A673 (cell line): ENCODE measurements at regions not wholly inside any gene's neighbourhood (a gene's known extent, or its start where the extent isn't known, plus 50 kb on each side); places are given as distances from the start of the nearest gene placed in this dataset.

Source experiments
- BruUV-seq: library from RNA; stranded (reverse); fragments of 400-500 nt; replicated peaks from 2 replicates; lab custom pipeline; 2021; lab: Mats Ljungman, UMichigan
- CTCF ChIA-PET: fragments of 300-600 bp; sonication (Branson Sonifier 250); formaldehyde crosslinking; loops from one replicate; lab custom pipeline; 2022; ENCODE audit warnings: antibody characterized with exemption; lab: Charles Lee
- POLR2A ChIA-PET: fragments of 300-600 bp; sonication (Branson Sonifier 250); formaldehyde crosslinking; loops from one replicate; lab custom pipeline; 2022; ENCODE audit warnings: antibody characterized with exemption; ENCODE audit not compliant: low non-redundant PET; lab: Charles Lee
- DNase-seq: peaks from one replicate; pipeline ENCODE4 v3.0.0-alpha.2; 2015; ENCODE audit warnings: low spot score
- H3K27ac ChIP-seq: fragments of 200-600 bp; sonication (generic); 2 replicates; pipeline ENCODE4 v1.5.1; 2016; ENCODE audit warnings: mixed run types, low read depth, mild to moderate bottlenecking, mixed read lengths, antibody characterized with exemption, low read length; ENCODE audit not compliant: poor library complexity, severe bottlenecking
- H3K27me3 ChIP-seq: fragments of 200-600 bp; sonication (generic); replicated peaks from 2 replicates; pipeline ENCODE4 v1.6.1; 2017; ENCODE audit warnings: mixed run types, low read depth, mild to moderate bottlenecking, mixed read lengths, antibody characterized with exemption, low read length; ENCODE audit not compliant: insufficient read depth, poor library complexity
- H3K36me3 ChIP-seq: fragments of 200-600 bp; sonication (generic); 2 replicates; pipeline ENCODE4 v1.6.1; 2016; ENCODE audit warnings: mixed run types, mild to moderate bottlenecking, mixed read lengths, antibody characterized with exemption, low read length; ENCODE audit not compliant: insufficient read depth, poor library complexity, severe bottlenecking
- H3K4me1 ChIP-seq: fragments of 200-600 bp; sonication (generic); 2 replicates; pipeline ENCODE4 v1.6.1; 2017; ENCODE audit warnings: mixed run types, mild to moderate bottlenecking, mixed read lengths, antibody characterized with exemption, low read length; ENCODE audit not compliant: insufficient read depth, poor library complexity, severe bottlenecking
- H3K4me3 ChIP-seq: fragments of 200-600 bp; sonication (generic); 2 replicates; pipeline ENCODE4 v1.5.1; 2016; ENCODE audit warnings: low read depth, mixed run types, mild to moderate bottlenecking, mixed read lengths, low read length; ENCODE audit not compliant: poor library complexity, severe bottlenecking
- H3K9me3 ChIP-seq: fragments of 200-600 bp; sonication (generic); 2 replicates; pipeline ENCODE4 v1.6.1; 2016; ENCODE audit warnings: mixed run types, low read depth, mild to moderate bottlenecking, mixed read lengths, antibody characterized with exemption, low read length; ENCODE audit not compliant: poor library complexity, severe bottlenecking
- EZH2 ChIP-seq: fragments of 200-600 bp; sonication (generic); IDR thresholded peaks from 2 replicates; pipeline ENCODE4 v1.6.1; 2017; ENCODE audit warnings: borderline replicate concordance, low read depth, mild to moderate bottlenecking, mixed read lengths, antibody characterized with exemption, low read length; ENCODE audit not compliant: poor library complexity, severe bottlenecking
- intact Hi-C: fragments of 100-400 bp; cut with micrococcal nuclease; formaldehyde crosslinking; loops from one replicate; pipeline ENCODE4 v1.10.0; 2022; ENCODE audit not compliant: unreplicated experiment
- TF ChIP-seq, protein P1 (sequence below): fragments of 300-800, 200-600 bp; sonication (generic); conservative IDR thresholded peaks from 2 replicates; pipeline ENCODE4 v1.5.1; 2017; ENCODE audit warnings: low read depth, mild to moderate bottlenecking, antibody characterized with exemption, low read length, moderate library complexity, mixed read lengths

DNA sequence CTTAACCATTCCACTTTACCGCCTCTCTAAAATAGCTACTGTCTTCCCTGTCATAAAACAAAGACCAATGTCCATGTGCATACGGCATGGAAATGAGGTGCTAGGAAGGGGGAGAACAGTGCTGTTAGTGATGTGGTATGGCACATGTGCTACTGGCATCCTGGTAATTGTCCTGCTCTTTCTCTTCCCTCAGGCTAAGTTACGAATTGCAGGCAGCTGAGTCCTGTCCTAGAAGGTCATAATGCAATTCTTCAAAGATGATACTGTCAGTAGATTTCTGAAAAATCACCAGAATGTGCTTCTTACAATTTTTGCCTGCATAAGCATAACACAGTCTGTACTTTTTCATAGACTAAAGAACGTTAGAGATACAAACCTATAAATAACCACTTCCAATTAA is 216.8 kb downstream of the RSL24D1 start:
- H3K36me3 ChIP-seq = no peaks in the 10 kb centered on the region
- TF ChIP-seq, protein P1, sequence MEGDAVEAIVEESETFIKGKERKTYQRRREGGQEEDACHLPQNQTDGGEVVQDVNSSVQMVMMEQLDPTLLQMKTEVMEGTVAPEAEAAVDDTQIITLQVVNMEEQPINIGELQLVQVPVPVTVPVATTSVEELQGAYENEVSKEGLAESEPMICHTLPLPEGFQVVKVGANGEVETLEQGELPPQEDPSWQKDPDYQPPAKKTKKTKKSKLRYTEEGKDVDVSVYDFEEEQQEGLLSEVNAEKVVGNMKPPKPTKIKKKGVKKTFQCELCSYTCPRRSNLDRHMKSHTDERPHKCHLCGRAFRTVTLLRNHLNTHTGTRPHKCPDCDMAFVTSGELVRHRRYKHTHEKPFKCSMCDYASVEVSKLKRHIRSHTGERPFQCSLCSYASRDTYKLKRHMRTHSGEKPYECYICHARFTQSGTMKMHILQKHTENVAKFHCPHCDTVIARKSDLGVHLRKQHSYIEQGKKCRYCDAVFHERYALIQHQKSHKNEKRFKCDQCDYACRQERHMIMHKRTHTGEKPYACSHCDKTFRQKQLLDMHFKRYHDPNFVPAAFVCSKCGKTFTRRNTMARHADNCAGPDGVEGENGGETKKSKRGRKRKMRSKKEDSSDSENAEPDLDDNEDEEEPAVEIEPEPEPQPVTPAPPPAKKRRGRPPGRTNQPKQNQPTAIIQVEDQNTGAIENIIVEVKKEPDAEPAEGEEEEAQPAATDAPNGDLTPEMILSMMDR = no peak
- TF ChIP-seq EZH2 = no peak
- ChIA-PET POLR2A (no interaction called here), CTCF (no interaction called here)
- BruUV-seq = no TSS peak
- H3K27ac ChIP-seq = no peak overlapping the region
- no peaks in the 10 kb centered on the region for H3K27me3 ChIP-seq
- H3K4me3 ChIP-seq = no peak overlapping the region
- intact Hi-C loops = no loop called here
- no peaks in the 10 kb centered on the region for H3K4me1 ChIP-seq
- H3K9me3 ChIP-seq = peaks cover 4% of the 10 kb centered on the region
- no peak for DNase-seq

DNA sequence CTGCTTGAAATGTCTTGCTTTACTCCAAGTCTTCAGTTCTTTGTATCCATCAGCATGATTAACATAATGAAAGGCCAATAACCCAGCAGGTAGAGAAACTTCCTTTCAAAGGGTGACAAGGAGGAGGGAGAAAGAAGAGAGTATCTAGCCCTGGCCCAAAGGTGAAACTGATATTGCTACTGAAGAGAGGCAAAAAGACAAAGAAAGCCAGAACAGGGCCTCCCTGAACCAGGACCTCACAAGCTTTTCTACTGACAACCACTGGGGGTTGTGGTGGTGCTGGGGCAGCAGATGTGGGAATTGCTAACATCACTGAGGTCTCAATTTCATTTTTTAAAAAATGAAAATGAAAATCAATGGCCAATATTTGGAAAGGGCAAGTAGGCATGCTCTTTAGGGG is 234.1 kb downstream of the RSL24D1 start:
- no peaks in the 10 kb centered on the region for H3K36me3 ChIP-seq
- no peak for TF ChIP-seq EZH2
- TF ChIP-seq, protein P1 = no peak
- DNase-seq = no peak
- H3K27me3 ChIP-seq = no peaks in the 10 kb centered on the region
- no TSS peak for BruUV-seq
- H3K4me3 ChIP-seq = no peak overlapping the region
- no peaks in the 10 kb centered on the region for H3K4me1 ChIP-seq
- POLR2A ChIA-PET = no interaction called here
- CTCF ChIA-PET = no interaction called here
- H3K27ac ChIP-seq = no peak overlapping the region
- H3K9me3 ChIP-seq = peaks cover 39% of the 10 kb centered on the region
- intact Hi-C loops = no loop called here

DNA sequence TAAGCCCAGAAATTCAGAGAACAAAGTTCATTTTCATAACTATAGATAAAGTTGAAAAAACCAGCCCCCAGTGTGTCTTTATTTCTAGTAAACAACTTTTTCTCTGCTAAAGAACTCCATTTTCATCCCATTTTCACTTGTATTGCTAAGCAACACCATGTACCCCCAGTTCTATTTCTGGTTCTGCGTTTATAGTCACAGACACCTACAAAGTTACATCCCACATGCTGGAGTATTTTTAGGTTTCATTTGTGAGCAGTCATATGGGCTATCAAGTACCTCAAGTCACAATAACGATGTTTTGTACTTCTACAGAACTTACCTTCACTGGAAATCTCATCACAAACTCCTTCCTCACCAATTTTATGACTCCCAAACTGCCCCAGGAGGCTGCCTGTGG is 236.5 kb downstream of the RSL24D1 start:
- POLR2A ChIA-PET = no interaction called here
- no TSS peak for BruUV-seq
- Histone ChIP-seq H3K27me3 (no peaks in the 10 kb centered on the region), H3K36me3 (no peaks in the 10 kb centered on the region), H3K27ac (no peak overlapping the region), H3K4me1 (no peaks in the 10 kb centered on the region), H3K9me3 (peaks cover 26% of the 10 kb centered on the region), H3K4me3 (no peak overlapping the region)
- DNase-seq = no peak
- TF ChIP-seq EZH2 = no peak
- TF ChIP-seq, protein P1 = no peak
- intact Hi-C loops = no loop called here
- CTCF ChIA-PET = no interaction called here
